Mesenchymal stem cell (in vitro differentiated cells and primary cell): ENCODE measurements at regions not wholly inside any gene's neighbourhood (a gene's known extent, or its start where the extent isn't known, plus 50 kb on each side); places are given as distances from the start of the nearest gene placed in this dataset.

Experiments
- DNase-seq: peaks from one replicate; pipeline ENCODE4 v3.0.0-alpha.2; 2013
- H2AFZ ChIP-seq: one replicate; pipeline ENCODE4 v1.6.1; 2013; ENCODE audit warnings: low read depth, mild to moderate bottlenecking, control low read depth, inconsistent platforms, low read length, moderate library complexity
- H2AK5ac ChIP-seq: 2 replicates; pipeline ENCODE4 v1.6.1; 2013; ENCODE audit warnings: low read length, moderate library complexity, mild to moderate bottlenecking, inconsistent platforms; ENCODE audit not compliant: severe bottlenecking
- H2BK120ac ChIP-seq: one replicate; pipeline ENCODE4 v1.6.1; 2013; ENCODE audit warnings: low read depth, mild to moderate bottlenecking, inconsistent platforms, low read length, moderate library complexity
- H2BK12ac ChIP-seq, 2 experiments: one replicate each; pipeline ENCODE4 v1.6.1; 2013; ENCODE audit warnings: inconsistent platforms in 2 of 2, low read length in 2 of 2, mild to moderate bottlenecking in 2 of 2, moderate library complexity in 2 of 2, control low read depth in 1 of 2
- H2BK15ac ChIP-seq: one replicate; pipeline ENCODE4 v1.6.1; 2013; ENCODE audit warnings: mild to moderate bottlenecking, low read depth, inconsistent platforms; ENCODE audit not compliant: poor library complexity, severe bottlenecking
- H2BK5ac ChIP-seq: 2 replicates; pipeline ENCODE4 v1.6.1; 2013; ENCODE audit warnings: low read depth, mild to moderate bottlenecking, low read length, control low read depth, inconsistent platforms; ENCODE audit not compliant: poor library complexity, severe bottlenecking
- H3K14ac ChIP-seq, 2 experiments: one replicate each; pipeline ENCODE4 v1.6.1; 2013; ENCODE audit warnings: inconsistent platforms in 2 of 2, low read length in 2 of 2, control low read depth in 1 of 2, mild to moderate bottlenecking in 1 of 2, moderate library complexity in 1 of 2
- H3K18ac ChIP-seq, 2 experiments: one replicate each; pipeline ENCODE4 v1.6.1; 2013; ENCODE audit warnings: inconsistent platforms in 2 of 2, low read length in 2 of 2, control low read depth in 1 of 2, low read depth in 1 of 2, mild to moderate bottlenecking in 1 of 2
- H3K23ac ChIP-seq, 2 experiments: one replicate each; pipeline ENCODE4 v1.6.1; 2013; ENCODE audit warnings: inconsistent platforms in 2 of 2, low read length in 2 of 2, mild to moderate bottlenecking in 2 of 2, moderate library complexity in 2 of 2, control low read depth in 1 of 2
- H3K27ac ChIP-seq: 2 replicates; pipeline ENCODE4 v1.5.1; 2013; ENCODE audit warnings: mild to moderate bottlenecking, moderate library complexity, low read length, control low read depth, inconsistent platforms; ENCODE audit not compliant: poor library complexity, severe bottlenecking
- H3K27me3 ChIP-seq, 2 experiments: 2 replicates each; pipeline versions ENCODE4 v1.6.1 to v1.7.0; 2013; ENCODE audit warnings: low read length in 2 of 2, mild to moderate bottlenecking in 2 of 2, moderate library complexity in 2 of 2, control low read depth in 1 of 2, inconsistent platforms in 1 of 2; ENCODE audit not compliant: control insufficient read depth in 1 of 2, insufficient read depth in 1 of 2
- H3K36me3 ChIP-seq, 2 experiments: 2 replicates each; pipeline versions ENCODE4 v1.6.1 to v1.7.0; 2013; ENCODE audit warnings: low read length in 2 of 2, control low read depth in 1 of 2, inconsistent platforms in 1 of 2, low read depth in 1 of 2, mild to moderate bottlenecking in 1 of 2; ENCODE audit not compliant: insufficient read depth in 2 of 2, control insufficient read depth in 1 of 2
- H3K4ac ChIP-seq, 2 experiments: one replicate each; pipeline ENCODE4 v1.6.1; 2013; ENCODE audit warnings: inconsistent platforms in 2 of 2, low read length in 2 of 2, mild to moderate bottlenecking in 2 of 2, moderate library complexity in 2 of 2, control low read depth in 1 of 2, low read depth in 1 of 2
- H3K4me1 ChIP-seq: 2 replicates; pipeline ENCODE4 v1.6.1; 2013; ENCODE audit warnings: low read depth, low read length, control low read depth; ENCODE audit not compliant: control insufficient read depth, insufficient read depth
- H3K4me2 ChIP-seq: 2 replicates; pipeline ENCODE4 v1.6.1; 2013; ENCODE audit warnings: low read length, mild to moderate bottlenecking, inconsistent platforms; ENCODE audit not compliant: poor library complexity, severe bottlenecking
- H3K4me3 ChIP-seq, 2 experiments: 2 replicates each; pipeline versions ENCODE4 v1.5.1 to v1.7.0; 2013; ENCODE audit warnings: low read length in 2 of 2, mild to moderate bottlenecking in 2 of 2, control low read depth in 1 of 2, low read depth in 1 of 2; ENCODE audit not compliant: insufficient read depth in 1 of 2
- H3K79me1 ChIP-seq: replicated peaks from 2 replicates; pipeline ENCODE4 v1.6.1; 2013; ENCODE audit warnings: mild to moderate bottlenecking, control low read depth, low read length, inconsistent platforms; ENCODE audit not compliant: poor library complexity, severe bottlenecking
- H3K9ac ChIP-seq: 2 replicates; pipeline ENCODE4 v1.7.0; 2013; ENCODE audit warnings: mild to moderate bottlenecking, low read length, moderate library complexity
- H3K9me3 ChIP-seq: 2 replicates; pipeline ENCODE4 v1.7.0; 2013; ENCODE audit warnings: mild to moderate bottlenecking, low read length; ENCODE audit not compliant: control insufficient read depth
- H4K8ac ChIP-seq: one replicate; pipeline ENCODE4 v1.6.1; 2013; ENCODE audit warnings: inconsistent platforms, mild to moderate bottlenecking, low read length, moderate library complexity
- H4K91ac ChIP-seq: one replicate; pipeline ENCODE4 v1.6.1; 2013; ENCODE audit warnings: mild to moderate bottlenecking, low read length, inconsistent platforms
- WGBS: methylation state at CpG from one replicate; pipeline ENCODE4 v1.1.7; 2013; ENCODE audit warnings: mixed read lengths; 5-methylcytosine and 5-hydroxymethylcytosine counted together

- Histone ChIP-seq H3K27me3 (no peaks in the 10 kb centered on the region), H4K91ac (no peak overlapping the region), H2BK5ac (no peak overlapping the region), H3K36me3 (no peaks in the 10 kb centered on the region), H3K14ac (no peak overlapping the region), H3K9ac (no peak overlapping the region), H3K79me1 (no peaks in the 10 kb centered on the region), H2AK5ac (no peak overlapping the region), H3K4me2 (no peak overlapping the region), H2AFZ (no peak overlapping the region), H3K18ac (no peak overlapping the region), H2BK120ac (no peak overlapping the region), H4K8ac (no peak overlapping the region), H2BK12ac (no peak overlapping the region), H3K23ac (no peak overlapping the region), H3K27ac (no peak overlapping the region), H3K9me3 (no peaks in the 10 kb centered on the region), H2BK15ac (no peak overlapping the region), H3K4me1 (no peaks in the 10 kb centered on the region), H3K4ac (no peak overlapping the region), H3K4me3 (no peak overlapping the region)
- 81% methylated on average over 7 of the region's 8 CpGs for WGBS
- DNase-seq = no peak
These were observed 610.7 kb upstream of the C16orf82 start for GRCh38 chr16:26456074-26456473.

DNA sequence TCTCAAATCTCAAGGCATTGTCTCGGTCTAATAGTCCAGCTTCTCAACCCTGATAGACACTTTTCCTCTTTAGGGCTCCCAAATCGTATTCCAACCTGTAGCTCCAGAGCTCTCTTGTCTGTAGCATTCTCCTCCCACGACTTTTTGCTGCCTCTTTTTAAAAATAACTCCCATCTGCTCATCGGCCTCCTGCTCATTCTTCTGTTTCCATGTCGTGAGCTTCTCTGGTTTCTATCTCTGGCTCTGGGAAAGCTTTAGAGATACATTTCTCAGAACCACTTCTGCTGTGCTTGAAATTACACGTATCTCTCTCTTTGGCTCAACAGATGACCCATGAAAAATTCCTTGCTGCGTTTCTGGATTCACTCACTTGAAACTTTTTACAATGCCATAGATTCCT is 609.6 kb upstream of the C16orf82 start:
- H2BK12ac ChIP-seq = no peak overlapping the region
- WGBS = 53% methylated on average over 6 of the region's 7 CpGs
- H4K91ac ChIP-seq = no peak overlapping the region
- H3K9me3 ChIP-seq = no peaks in the 10 kb centered on the region
- H3K4ac ChIP-seq = no peak overlapping the region
- no peaks in the 10 kb centered on the region for H3K79me1 ChIP-seq
- no peak overlapping the region for H2BK15ac ChIP-seq
- no peak overlapping the region for H2BK5ac ChIP-seq
- no peak overlapping the region for H4K8ac ChIP-seq
- H2AFZ ChIP-seq = no peak overlapping the region
- no peak overlapping the region for H2AK5ac ChIP-seq
- no peak for DNase-seq
- no peak overlapping the region for H3K4me2 ChIP-seq
- no peak overlapping the region for H3K14ac ChIP-seq
- H3K27ac ChIP-seq = no peak overlapping the region
- no peak overlapping the region for H3K18ac ChIP-seq
- no peak overlapping the region for H3K9ac ChIP-seq
- no peaks in the 10 kb centered on the region for H3K4me1 ChIP-seq
- H2BK120ac ChIP-seq = no peak overlapping the region
- H3K36me3 ChIP-seq = no peaks in the 10 kb centered on the region
- no peaks in the 10 kb centered on the region for H3K27me3 ChIP-seq
- no peak overlapping the region for H3K4me3 ChIP-seq
- no peak overlapping the region for H3K23ac ChIP-seq

DNA sequence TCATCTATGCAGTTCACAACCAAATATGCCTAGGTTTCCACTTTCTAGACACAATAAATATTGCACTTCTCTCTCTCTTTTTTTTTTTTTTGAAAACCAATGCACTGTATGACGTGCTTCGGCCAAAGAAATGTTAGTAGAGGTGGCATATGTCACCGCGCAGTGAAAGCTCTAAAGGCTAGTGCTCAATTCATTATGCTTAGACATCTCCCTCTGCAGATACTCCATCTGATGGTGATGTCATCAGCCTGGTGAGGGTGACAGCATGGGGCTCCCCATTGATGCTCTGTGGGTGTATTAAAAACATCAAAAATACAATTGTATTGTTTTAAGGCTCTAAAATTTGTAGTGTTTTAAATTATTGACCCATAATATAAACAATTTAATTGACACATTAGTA is 608.8 kb upstream of the C16orf82 start:
- Histone ChIP-seq H3K9ac (no peak overlapping the region), H3K4ac (no peak overlapping the region), H2BK12ac (no peak overlapping the region), H2BK120ac (no peak overlapping the region), H3K36me3 (no peaks in the 10 kb centered on the region), H2AK5ac (no peak overlapping the region), H3K79me1 (no peaks in the 10 kb centered on the region), H3K27me3 (no peaks in the 10 kb centered on the region), H3K27ac (no peak overlapping the region), H4K8ac (no peak overlapping the region), H2BK15ac (no peak overlapping the region), H2BK5ac (no peak overlapping the region), H3K9me3 (no peaks in the 10 kb centered on the region), H3K18ac (no peak overlapping the region), H4K91ac (no peak overlapping the region), H3K4me2 (no peak overlapping the region), H3K4me3 (no peak overlapping the region), H3K4me1 (no peaks in the 10 kb centered on the region), H3K23ac (no peak overlapping the region), H2AFZ (no peak overlapping the region), H3K14ac (no peak overlapping the region)
- WGBS = 89% methylated on average over 4 of the region's 4 CpGs
- no peak for DNase-seq

DNA sequence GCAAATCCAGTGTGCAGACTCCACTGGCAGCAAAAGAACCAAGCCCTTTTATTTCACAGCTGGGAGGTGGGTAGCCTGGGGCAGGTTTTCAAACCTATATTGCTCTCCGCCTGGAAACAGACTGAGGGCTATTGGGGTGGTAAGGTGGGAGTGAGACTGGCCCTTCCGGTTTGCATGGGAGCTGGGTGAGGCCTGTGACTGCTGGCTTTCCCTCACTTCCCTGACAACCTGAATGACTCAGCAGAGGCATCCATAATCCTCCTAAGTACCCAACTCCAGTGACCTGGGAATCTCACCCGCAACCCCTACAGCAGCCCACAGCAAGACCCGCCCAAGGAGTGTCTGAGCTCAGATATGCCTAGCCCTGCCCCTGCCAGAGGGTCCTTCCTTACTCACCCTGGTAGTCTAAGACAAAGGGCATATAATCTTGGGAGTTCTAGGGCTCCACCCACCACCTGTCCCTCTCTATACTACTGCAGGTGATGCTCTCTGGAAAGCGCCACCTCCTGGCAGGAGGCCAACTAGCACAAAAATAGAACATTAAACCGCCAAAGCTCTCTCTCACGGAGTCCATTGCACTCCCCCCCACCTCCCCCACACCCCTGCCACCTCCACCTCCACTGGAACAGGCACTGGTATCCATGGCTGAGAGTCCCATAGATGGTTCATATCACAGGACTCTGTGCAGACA is 602.0 kb upstream of the C16orf82 start:
- Histone ChIP-seq H3K27ac (no peak overlapping the region), H2BK12ac (no peak overlapping the region), H3K4me1 (no peaks in the 10 kb centered on the region), H4K91ac (no peak overlapping the region), H2BK5ac (no peak overlapping the region), H3K9ac (no peak overlapping the region), H2BK15ac (no peak overlapping the region), H2BK120ac (no peak overlapping the region), H3K14ac (no peak overlapping the region), H3K9me3 (no peaks in the 10 kb centered on the region), H3K4me3 (no peak overlapping the region), H2AFZ (no peak overlapping the region), H2AK5ac (no peak overlapping the region), H3K27me3 (no peaks in the 10 kb centered on the region), H3K4me2 (no peak overlapping the region), H3K23ac (no peak overlapping the region), H3K36me3 (no peaks in the 10 kb centered on the region), H3K18ac (no peak overlapping the region), H4K8ac (no peak overlapping the region), H3K79me1 (no peaks in the 10 kb centered on the region), H3K4ac (no peak overlapping the region)
- DNase-seq = no peak
- 79% methylated on average over 7 of the region's 7 CpGs for WGBS
